Heart right ventricle (tissue), 16 donors: ENCODE measurements at regions not wholly inside any gene's neighbourhood (a gene's known extent, or its start where the extent isn't known, plus 50 kb on each side); places are given as distances from the start of the nearest gene placed in this dataset.

ENCODE experiments used
- ATAC-seq, 8 donors: fragments of 200-7000 bp; cut with Tn5 transposase; one replicate each; pipeline ENCODE4 v1.9.1; 2020; ENCODE audit warnings: mild to moderate bottlenecking in 8 of 8, moderate library complexity in 8 of 8, moderate number of reproducible peaks in 1 of 8
- DNase-seq, 2 donors: peaks; one replicate each; pipeline ENCODE4 v3.0.0-alpha.2; 2020
- H3K27ac ChIP-seq, 10 donors: fragments of 200-600 bp; sonication (generic) in 2 of 10; one replicate each; pipeline versions ENCODE4 v1.5.0 to v1.8.0; 2020 to 2022; ENCODE audit warnings: mild to moderate bottlenecking in 3 of 10
- H3K27me3 ChIP-seq, 7 donors: fragments of 200-600 bp; one replicate each; pipeline ENCODE4 v1.8.0; 2021 to 2022; ENCODE audit warnings: mild to moderate bottlenecking in 2 of 7
- H3K36me3 ChIP-seq, 9 donors: fragments of 200-600 bp; sonication (generic) in 1 of 9; one replicate each; pipeline versions ENCODE4 v1.5.0 to v1.8.0; 2020 to 2022; ENCODE audit warnings: mild to moderate bottlenecking in 2 of 9
- H3K4me1 ChIP-seq, 9 donors: fragments of 200-600 bp; sonication (generic) in 1 of 9; one replicate each; pipeline versions ENCODE4 v1.5.0 to v1.8.0; 2020 to 2022; ENCODE audit warnings: mild to moderate bottlenecking in 4 of 9
- H3K4me3 ChIP-seq, 10 donors: fragments of 200-600 bp; sonication (generic) in 2 of 10; one replicate each; pipeline versions ENCODE4 v1.5.0 to v1.8.0; 2020 to 2022; ENCODE audit warnings: mild to moderate bottlenecking in 7 of 10, moderate library complexity in 2 of 10
- H3K9me3 ChIP-seq, 11 donors: fragments of 200-600 bp in 10 of 11; sonication (generic) in 2 of 11; one replicate each; pipeline versions ENCODE4 v1.5.0 to v1.8.0; 2013 to 2022; ENCODE audit warnings: mild to moderate bottlenecking in 2 of 11, control low read depth in 1 of 11, moderate library complexity in 1 of 11
- WGBS, 2 donors: extraction: QIAGEN DNeasy Blood & Tissue Kit; methylation state at CpG; one replicate each; pipeline ENCODE4 v1.1.7; 2013; ENCODE audit warnings: inconsistent platforms in 1 of 2; 5-methylcytosine and 5-hydroxymethylcytosine counted together
- intact Hi-C, 10 donors: fragments of 100-400 bp; cut with DNase I; formaldehyde crosslinking; loops; one replicate each; pipeline versions ENCODE4 v1.11.1 to v1.14.2; 2022
- TF ChIP-seq, protein P1 (sequence below), 9 donors: fragments of 200-600 bp; sonication (generic) in 2 of 9; IDR thresholded peaks; one replicate each; pipeline versions ENCODE4 v1.5.0 to v1.8.0; 2021 to 2022; ENCODE audit warnings: antibody characterized with exemption in 9 of 9, mild to moderate bottlenecking in 5 of 9, moderate library complexity in 1 of 9
- donor health status: Arrhythmogenic right ventricular cardiomyopathy.
- donor health status: ischemic (EF 13 %, LVEDD 7.1; RV severe dilation, severe dysfunction).
- donor health status: healthy with polysubstance abuse.
- donor health status: DM: no; HTN: yes; CAD: no.
- donor health status: DM: no; HTN: no; CAD: no.
- donor health status: ischemic (EF 25% LVEDD 6.9; RV normal size, moderate dysfunction).
- donor health status: ischemic (EF 25% LVEDD 5.7; RV mildly dilated, moderate dysfunction).
- donor health status: healthy.
- donor health status: DM: yes; HTN: yes; CAD: no.
- donor health status: Ischemic cardiomyopathy.
- donor health status: ischemic (EF 35%, LVEDD 5.7; RV mildly dilated, moderate dysfunction).
- donor health status: nonischemic (EF 11% LVEDD 7.7; RV severe dilation, severe dysfunction).
- donor health status: DM: yes; HTN: yes; CAD: no.
- donor health status: PGD.
- donor health status: ischemic (EF 29% LVEDD 5.4; RV normal size, mild dysfunction).
- donor health status: nonischemic (EF 23%, LVEDD 6.1; RV moderate dilation, normal function).

- intact Hi-C loops: no loop called here
- Histone ChIP-seq H3K36me3 (no peaks in the 10 kb centered on the region), H3K4me3 (no peak overlapping the region), H3K9me3 (no peaks in the 10 kb centered on the region), H3K4me1 (peaks cover 0 to 9% (median 0%) of the 10 kb centered on the region in 9 donors), H3K27me3 (no peaks in the 10 kb centered on the region), H3K27ac (no peak overlapping the region)
- DNase-seq (no peak), ATAC-seq (no peak)
- TF ChIP-seq, protein P1, sequence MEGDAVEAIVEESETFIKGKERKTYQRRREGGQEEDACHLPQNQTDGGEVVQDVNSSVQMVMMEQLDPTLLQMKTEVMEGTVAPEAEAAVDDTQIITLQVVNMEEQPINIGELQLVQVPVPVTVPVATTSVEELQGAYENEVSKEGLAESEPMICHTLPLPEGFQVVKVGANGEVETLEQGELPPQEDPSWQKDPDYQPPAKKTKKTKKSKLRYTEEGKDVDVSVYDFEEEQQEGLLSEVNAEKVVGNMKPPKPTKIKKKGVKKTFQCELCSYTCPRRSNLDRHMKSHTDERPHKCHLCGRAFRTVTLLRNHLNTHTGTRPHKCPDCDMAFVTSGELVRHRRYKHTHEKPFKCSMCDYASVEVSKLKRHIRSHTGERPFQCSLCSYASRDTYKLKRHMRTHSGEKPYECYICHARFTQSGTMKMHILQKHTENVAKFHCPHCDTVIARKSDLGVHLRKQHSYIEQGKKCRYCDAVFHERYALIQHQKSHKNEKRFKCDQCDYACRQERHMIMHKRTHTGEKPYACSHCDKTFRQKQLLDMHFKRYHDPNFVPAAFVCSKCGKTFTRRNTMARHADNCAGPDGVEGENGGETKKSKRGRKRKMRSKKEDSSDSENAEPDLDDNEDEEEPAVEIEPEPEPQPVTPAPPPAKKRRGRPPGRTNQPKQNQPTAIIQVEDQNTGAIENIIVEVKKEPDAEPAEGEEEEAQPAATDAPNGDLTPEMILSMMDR (IDR thresholded peaks at IDR 0.05): no peak
- 63 to 65% methylated on average over 4 of the region's 4 CpGs for WGBS, 2 donors
Observed at GRCh38 chr2:21887881-21888280, 764.1 kb downstream of the TDRD15 start.

GRCh38 chr2:21890041-21890440 lies 766.3 kb downstream of the TDRD15 start:
- Histone ChIP-seq H3K27ac (no peak overlapping the region), H3K4me3 (no peak overlapping the region), H3K4me1 (peaks cover 0 to 9% (median 0%) of the 10 kb centered on the region in 9 donors), H3K27me3 (no peaks in the 10 kb centered on the region), H3K9me3 (no peaks in the 10 kb centered on the region), H3K36me3 (no peaks in the 10 kb centered on the region)
- TF ChIP-seq, protein P1 (IDR thresholded peaks at IDR 0.05): no peak
- intact Hi-C loops: no loop called here
- no peak for ATAC-seq
- WGBS, 2 donors: 73 to 75% methylated on average over 7 of the region's 7 CpGs
- DNase-seq: no peak

- no peaks in the 10 kb centered on the region for H3K36me3 ChIP-seq
- ATAC-seq (no peak), DNase-seq (no peak)
- H3K27ac ChIP-seq: no peak overlapping the region
- H3K4me3 ChIP-seq: no peak overlapping the region
- 82 to 85% methylated on average over 6 of the region's 6 CpGs for WGBS, 2 donors
- intact Hi-C loops: no loop called here
- no peaks in the 10 kb centered on the region for H3K27me3 ChIP-seq
- peaks cover 0 to 9% (median 0%) of the 10 kb centered on the region in 9 donors for H3K4me1 ChIP-seq
- TF ChIP-seq, protein P1 (IDR thresholded peaks at IDR 0.05): no peak
- H3K9me3 ChIP-seq: no peaks in the 10 kb centered on the region
Observed at GRCh38 chr2:21890716-21891115, 766.9 kb downstream of the TDRD15 start.

DNA sequence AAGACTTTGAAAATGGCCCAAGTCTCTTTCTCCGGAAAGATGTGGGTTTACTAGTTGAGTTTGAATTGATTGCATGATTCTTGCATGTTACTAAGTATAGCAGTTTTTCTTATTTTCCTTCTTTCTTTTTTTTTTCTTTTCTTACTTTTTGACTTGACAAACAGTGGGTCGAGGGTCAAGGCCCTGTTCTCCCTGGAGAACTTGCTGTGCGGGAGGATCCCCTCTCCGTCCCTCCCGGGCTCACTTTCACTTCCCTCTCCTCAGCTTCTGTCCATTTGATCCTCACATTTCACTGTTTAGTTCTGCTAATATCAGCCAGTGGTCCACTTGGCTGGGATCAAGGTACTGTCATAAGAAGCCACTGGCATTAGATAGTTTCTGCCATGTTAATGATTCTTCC lies 767.4 kb downstream of the TDRD15 start:
- Histone ChIP-seq H3K36me3 (no peaks in the 10 kb centered on the region), H3K4me1 (peaks cover 0 to 9% (median 0%) of the 10 kb centered on the region in 9 donors), H3K4me3 (peak overlapping the region in 2 of 10 donors; percentile 1 to 2), H3K27ac (no peak overlapping the region), H3K27me3 (peaks cover 0 to 3% (median 0%) of the 10 kb centered on the region in 7 donors), H3K9me3 (no peaks in the 10 kb centered on the region)
- DNase-seq: no peak
- ATAC-seq: no peak
- TF ChIP-seq, protein P1 (IDR thresholded peaks at IDR 0.05): no peak
- 74 to 76% methylated on average over 5 of the region's 5 CpGs for WGBS, 2 donors
- intact Hi-C loops: no loop called here
